Medulla oblongata (tissue), 1 donor: ENCODE measurements at regions not wholly inside any gene's neighbourhood (a gene's known extent, or its start where the extent isn't known, plus 50 kb on each side); places are given as distances from the start of the nearest gene placed in this dataset.

Source experiments
- DNase-seq: peaks from one replicate; pipeline ENCODE4 v3.0.0-alpha.2; 2015; ENCODE audit errors: extremely low spot score

- peak; percentile 20 for DNase-seq
Measured at GRCh38 chr3:124091716-124092115, 99.8 kb upstream of the ROPN1 start.

GRCh38 chr3:124092811-124093210 is 100.9 kb upstream of the ROPN1 start:
- no peak for DNase-seq

GRCh38 chr3:124094496-124094895 is 102.6 kb upstream of the ROPN1 start:
- peak; percentile 23 for DNase-seq

GRCh38 chr3:124097362-124098131 is 105.6 kb upstream of the ROPN1 start:
- DNase-seq, result no peak

- DNase-seq, result no peak
Measured at GRCh38 chr3:124101643-124102042, 109.7 kb upstream of the ROPN1 start.

GRCh38 chr3:124107104-124107890 is 115.4 kb upstream of the ROPN1 start:
- no peak for DNase-seq

- DNase-seq, result no peak
Measured at GRCh38 chr3:124108446-124108845, 116.5 kb upstream of the ROPN1 start.

GRCh38 chr3:124113485-124113884 is 121.6 kb upstream of the ROPN1 start:
- DNase-seq, result no peak

- no peak for DNase-seq
Measured at GRCh38 chr3:124115279-124115678, 123.4 kb upstream of the ROPN1 start.

- DNase-seq, result no peak
Measured at GRCh38 chr3:124115956-124116355, 124.0 kb upstream of the ROPN1 start.

- DNase-seq, result no peak
Measured at GRCh38 chr3:124116906-124117305, 125.0 kb upstream of the ROPN1 start.

- no peak for DNase-seq
Measured at GRCh38 chr3:124117486-124117885, 125.6 kb upstream of the ROPN1 start.

GRCh38 chr3:124118397-124118796 is 126.5 kb upstream of the ROPN1 start:
- no peak for DNase-seq

GRCh38 chr3:124119056-124119716 is 127.3 kb upstream of the ROPN1 start:
- DNase-seq, result no peak

GRCh38 chr3:124121379-124122312 is 129.7 kb upstream of the ROPN1 start:
- no peak for DNase-seq

- DNase-seq, result no peak
Measured at GRCh38 chr3:124125315-124125714, 133.4 kb upstream of the ROPN1 start.

- no peak for DNase-seq
Measured at GRCh38 chr3:124126436-124127023, 134.6 kb upstream of the ROPN1 start.

GRCh38 chr3:124131158-124131557 is 139.2 kb upstream of the ROPN1 start:
- DNase-seq, result no peak

- no peak for DNase-seq
Measured at GRCh38 chr3:124131580-124131979, 139.7 kb upstream of the ROPN1 start.

- no peak for DNase-seq
Measured at GRCh38 chr3:124132813-124133212, 140.9 kb upstream of the ROPN1 start.

- DNase-seq, result no peak
Measured at GRCh38 chr3:124133366-124133940, 141.5 kb upstream of the ROPN1 start.
